HG02970 (cell line): ENCODE measurements at regions not wholly inside any gene's neighbourhood (a gene's known extent, or its start where the extent isn't known, plus 50 kb on each side); places are given as distances from the start of the nearest gene placed in this dataset.
"Not testable (repeated sequence)": the region's sequence is repeated elsewhere in the genome, so short reads cannot be mapped to it uniquely, and the experiment has no call there.

ENCODE experiments used
- ATAC-seq: cut with Tn5 transposase; IDR thresholded peaks from one replicate; pipeline ENCODE4 v1.9.1; 2021; ENCODE audit warnings: mild to moderate bottlenecking, moderate library complexity, moderate number of reproducible peaks; ENCODE audit not compliant: unreplicated experiment, low FRiP score

DNA sequence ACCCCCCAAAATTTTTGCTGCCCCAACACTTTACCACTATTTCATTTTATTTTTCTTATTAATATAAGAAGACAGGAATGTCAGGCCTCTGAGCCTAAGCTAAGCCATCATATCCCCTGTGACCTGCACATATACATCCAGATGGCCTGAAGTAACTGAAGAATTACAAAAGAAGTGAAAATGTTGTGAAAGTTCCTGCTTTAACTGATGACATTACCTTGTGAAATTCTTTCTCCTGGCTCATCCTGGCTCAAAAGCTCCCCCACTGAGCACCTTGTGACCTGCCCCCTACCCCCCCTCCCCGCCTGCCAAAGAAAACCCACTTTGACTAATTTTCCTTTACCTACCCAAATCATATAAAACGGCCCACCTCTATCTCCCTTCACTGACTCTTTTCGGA lies 200.3 kb upstream of the FKBP1C start:
- not testable (repeated sequence) for ATAC-seq

DNA sequence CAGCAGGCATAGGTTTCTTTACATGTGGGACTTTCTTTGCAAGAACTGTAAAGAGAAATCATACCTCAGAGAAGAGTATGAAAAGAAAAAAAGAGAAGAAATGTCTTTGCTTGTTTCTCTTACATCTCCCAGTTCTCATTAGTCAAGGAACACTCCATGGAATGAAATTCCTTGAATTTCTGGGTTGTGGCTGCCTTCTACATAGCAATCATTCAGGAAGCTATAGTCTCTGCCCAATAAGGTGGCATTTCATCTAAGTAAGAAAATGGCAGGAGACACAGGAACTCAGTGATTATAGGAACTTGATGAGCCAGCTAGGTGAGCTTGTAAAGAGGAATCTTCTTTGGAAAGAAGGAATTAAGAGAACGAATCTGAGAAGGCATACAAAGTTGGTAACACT lies 197.0 kb upstream of the FKBP1C start:
- ATAC-seq: no peak

DNA sequence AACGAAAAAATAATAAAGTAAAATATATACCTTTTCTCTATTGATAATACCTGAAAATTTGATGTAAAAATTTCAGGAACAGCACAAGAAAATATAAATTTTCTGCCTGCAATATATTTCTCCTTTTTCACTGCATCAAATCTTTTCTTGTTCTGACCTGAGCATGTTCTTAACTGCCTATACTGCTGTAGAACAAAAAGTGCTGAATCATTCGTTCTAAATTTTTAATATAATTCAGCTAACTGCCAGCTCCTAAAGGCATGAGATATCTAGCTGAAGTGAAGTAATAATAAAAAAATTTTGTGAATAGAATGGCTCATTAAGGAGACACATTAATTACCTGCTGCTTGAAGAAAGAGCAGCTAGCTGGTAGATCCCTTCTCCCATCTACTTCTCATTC lies 188.6 kb upstream of the FKBP1C start:
- ATAC-seq: no peak

DNA sequence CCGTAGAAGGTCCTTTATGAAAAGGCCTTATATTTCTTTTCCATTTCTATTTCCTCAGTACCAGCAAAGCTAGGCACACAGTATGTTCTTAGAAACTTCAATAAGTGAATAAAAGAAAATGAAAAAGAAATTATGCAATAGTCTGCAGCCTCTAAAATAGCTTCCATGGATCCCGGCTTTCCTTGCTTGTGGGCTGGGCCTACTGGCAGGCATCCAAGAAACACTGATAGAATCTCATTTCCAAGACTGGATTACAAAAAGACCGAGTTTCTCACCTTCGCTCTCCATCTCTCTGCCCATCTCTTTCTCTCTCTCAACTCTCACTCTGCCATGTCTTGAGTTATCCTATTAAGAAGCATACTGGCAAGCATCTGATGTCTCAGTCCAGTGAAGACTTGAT lies 187.5 kb upstream of the FKBP1C start:
- no peak for ATAC-seq

DNA sequence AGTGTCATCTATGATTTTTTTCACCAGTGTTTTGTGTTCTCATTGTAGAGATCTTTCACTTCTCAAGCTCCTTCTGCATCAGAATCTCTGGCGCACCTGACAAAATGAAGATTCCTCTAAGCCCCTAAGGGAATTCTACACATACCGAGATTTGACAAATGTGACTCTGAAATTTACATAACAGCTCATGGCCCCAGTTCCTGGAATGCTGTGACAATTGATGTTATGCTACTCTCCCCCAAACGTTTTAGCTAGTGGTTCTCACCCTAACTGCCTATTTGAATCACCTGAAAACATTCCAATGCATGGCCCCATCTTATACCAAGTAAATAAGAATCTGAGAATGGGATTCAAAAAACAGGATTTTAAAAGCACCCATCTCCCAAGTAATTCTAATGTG lies 162.1 kb upstream of the FKBP1C start:
- ATAC-seq: no peak

DNA sequence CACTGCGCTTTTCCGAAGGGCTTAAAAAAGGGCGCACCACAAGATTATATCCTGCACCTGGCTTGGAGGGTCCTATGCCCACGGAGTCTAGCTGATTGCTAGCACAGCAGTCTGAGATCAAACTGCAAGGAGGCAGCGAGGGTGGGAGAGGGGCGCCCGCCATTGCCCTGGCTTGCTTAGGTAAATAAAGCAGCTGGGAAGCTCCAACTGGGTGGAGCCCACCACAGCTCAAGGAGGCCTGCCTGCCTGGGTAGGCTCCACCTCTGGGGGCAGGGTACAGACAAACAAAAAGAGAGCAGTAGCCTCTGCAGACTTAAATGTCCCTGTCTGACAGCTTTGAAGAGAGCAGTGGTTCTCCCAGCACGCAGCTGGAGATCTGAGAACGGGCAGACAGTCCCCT lies 158.1 kb upstream of the FKBP1C start:
- not testable (repeated sequence) for ATAC-seq

DNA sequence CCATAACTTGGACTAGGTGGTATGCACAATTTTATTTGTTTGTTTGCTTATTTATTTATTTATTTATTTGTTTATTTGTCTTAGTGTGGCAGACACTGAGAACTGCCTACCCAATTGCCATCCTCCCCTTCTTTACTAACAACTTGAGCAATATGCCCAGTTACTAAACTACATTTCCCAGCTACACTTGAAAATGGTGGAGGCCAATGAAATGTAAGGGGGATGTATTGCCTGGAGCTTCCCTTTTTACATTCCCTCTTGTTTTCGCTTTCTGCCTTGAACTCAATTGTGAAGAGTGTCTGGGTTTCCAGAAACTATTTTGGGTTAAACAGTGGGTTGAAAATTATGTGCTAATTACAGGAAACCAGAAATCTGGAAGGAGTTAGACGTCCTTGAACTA lies 152.7 kb upstream of the FKBP1C start:
- no peak for ATAC-seq

DNA sequence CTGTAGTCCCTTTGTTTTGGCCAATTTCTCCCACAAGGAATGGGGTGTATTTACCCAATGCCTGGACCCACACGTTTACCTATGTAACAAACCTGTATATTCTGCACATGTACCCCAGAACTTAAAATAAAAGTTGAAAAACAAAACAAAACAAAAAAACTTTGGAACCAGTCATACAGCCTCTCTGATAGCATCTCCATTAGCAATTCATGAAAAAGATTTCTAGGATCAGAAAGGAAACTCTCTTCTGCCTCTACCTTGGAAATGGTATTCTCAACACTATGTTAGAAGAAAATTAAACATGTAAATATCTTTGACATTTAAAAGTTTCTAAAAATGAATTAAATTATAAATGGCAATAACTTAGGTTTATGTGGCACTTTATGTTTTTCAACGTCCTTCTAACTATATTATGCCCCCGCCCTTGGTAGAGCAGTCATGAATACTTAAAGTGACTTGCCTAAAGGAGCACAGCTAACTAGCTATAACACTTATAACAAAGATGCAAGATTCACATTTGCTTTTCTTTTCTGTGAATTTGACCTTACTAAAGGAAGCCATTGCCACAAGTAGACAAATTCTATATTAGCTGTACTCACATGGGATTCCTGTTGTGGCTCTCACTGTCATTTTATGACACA lies 147.5 kb upstream of the FKBP1C start:
- ATAC-seq: no peak

DNA sequence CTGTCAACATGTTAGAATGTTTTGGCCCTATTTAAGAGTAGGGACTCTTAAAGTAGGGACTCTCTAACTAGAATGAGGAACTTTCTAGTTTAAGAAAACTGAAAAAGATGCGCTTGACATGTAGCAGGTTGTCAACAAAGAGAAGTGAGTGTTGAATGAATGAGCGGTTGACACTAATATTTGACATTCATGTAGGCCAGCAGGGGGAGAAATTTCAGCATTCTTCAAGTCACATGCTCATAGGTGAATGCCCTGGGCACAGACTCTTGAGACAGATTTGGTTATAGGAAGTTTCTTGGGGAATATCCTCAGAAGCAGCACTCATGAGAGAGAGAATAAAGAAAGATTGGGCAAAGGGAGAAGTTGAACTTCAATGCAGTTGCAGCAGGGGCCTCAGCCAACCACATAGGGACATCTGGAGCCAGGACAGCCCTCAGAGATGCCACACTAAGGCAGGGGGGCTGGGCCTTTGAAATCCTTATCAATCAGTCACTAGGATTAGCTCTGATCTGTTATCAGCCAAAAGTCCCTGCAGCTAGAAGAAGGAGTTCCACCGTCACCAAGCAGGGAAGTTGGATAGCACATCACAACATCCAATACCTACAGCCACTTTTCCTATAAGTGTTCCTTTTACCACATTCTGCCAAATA lies 145.1 kb upstream of the FKBP1C start:
- peak; percentile 69 for ATAC-seq

DNA sequence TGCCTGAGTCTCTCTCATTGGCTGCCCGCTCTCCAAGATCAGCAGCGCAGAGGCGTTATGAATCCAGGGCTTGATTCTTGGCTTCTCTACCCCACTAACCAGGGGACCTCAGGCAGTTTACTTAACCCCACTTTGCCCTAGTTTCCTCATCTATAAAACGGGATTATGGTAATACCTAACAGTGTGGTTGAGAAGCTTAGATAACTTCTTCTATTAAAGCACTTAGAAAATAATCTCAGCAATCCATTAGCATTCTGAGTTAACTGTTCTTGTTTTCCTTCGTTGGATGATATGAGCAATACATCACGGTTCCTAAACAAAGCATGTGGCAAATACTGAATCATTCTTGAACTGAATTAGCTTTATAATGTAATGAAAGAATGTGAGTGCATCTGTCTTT lies 116.3 kb upstream of the FKBP1C start:
- no peak for ATAC-seq

DNA sequence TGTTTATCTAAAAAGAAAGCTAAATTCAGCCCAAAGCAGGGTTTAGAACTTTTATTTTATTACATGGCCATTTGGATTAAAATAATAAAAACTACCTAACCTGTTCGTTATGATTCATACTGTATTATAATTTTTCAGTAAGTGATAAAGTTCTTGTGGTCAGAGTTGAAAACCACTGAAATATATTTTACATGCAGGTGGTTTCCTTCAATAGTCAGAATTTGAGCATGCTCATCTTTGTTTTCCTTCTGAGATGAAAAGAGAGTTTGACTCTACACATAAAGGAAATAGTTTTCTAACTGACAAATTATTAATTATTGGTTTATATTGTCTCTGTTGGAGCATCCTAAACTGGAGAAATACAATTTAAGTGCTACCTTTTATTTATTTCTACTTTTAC lies 114.0 kb upstream of the FKBP1C start:
- peak; percentile 64 for ATAC-seq

DNA sequence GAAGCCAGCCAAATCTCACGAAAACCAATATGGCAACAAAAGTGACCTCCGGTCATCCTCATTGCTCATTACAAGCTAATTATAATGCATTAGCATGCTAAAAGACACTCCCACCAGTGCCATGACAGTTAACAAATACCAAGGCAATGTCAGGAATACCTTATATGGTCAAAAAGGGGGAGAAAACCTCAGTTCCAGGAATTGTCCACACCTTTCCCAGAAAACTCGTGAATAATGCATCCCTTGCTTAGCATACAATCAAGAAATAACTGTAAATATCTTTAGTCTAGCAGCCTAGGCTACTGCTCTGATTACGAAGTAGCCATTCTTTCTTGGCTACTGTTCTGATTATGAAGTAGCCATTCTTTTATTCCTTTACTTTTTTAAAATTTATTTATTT lies 112.5 kb upstream of the FKBP1C start:
- no peak for ATAC-seq

DNA sequence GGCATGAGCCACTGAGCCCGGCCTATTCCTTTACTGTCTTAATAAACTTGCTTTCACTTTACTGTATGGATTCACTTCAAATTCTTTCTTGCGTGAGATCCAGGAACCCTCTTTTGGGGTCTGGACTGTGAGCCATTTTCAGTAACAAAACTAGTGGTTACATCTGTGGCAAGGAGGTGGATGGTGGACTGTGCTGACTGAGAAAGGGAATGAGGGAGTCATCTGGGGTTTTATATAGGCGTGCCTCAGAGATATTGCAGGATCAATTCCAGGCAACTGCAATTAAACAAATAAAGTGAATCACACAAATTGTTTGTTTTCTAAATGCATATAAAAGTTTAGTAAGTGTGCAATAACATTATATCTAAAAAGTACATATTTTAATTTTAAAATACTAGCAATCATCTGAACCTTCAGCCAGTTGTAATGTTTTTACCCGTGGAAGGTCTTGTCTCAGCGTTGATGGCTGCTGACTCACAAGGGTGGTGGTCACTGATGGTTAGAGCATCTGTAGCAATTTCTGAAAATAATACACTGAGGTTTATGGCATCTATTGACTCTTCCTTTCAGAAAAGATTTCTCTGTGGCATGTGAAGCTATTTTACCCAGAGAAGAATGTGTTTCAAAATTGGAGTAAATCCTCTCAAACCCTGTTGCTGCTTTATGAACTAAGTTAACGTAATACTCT lies 111.4 kb upstream of the FKBP1C start:
- ATAC-seq: no peak

DNA sequence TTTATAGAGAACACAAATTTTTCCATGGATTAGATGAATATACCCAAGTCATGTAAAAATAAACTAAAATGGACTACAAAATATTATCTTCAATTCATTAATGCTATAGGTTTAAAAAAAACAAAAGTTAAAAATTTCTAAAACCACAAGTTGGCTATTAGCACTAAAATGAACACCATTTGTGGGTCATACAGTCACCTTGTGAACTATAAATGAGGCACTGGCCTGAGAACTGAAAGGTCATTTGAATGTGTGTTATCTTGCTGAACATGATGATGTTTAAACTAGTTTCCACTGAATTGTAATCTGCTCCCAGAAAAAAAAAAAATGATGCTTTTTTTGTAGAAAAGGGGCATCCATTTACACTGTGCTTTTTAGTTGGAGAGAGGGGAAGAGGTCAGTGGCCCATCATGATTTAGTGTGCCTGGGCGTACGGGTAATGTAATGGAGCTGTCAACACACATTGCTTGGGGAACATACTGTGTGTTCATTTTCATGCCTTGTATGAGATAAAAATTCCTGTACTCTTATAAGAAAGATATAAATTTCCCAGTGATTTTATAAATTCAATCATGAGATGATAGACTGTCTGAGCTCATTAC lies 96.6 kb upstream of the FKBP1C start:
- ATAC-seq: no peak

DNA sequence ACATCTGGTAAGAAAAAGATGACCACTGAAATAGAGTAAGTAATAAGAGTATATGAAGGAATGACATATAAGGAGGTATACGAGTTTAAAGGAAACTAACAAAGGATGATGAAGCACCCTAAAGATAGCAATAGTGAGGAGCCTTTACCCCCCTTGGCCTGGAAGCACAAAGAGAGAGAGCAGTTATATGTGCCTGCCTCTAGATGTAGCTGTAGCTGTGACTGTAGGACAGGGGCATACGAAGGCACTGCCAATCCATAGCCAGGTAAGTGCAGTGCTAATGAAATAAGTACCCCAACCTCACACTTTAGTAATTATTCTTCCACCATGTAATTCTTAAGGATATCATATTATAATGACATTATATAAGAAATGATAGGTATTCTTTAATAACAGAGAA lies 90.1 kb upstream of the FKBP1C start:
- ATAC-seq: no peak

DNA sequence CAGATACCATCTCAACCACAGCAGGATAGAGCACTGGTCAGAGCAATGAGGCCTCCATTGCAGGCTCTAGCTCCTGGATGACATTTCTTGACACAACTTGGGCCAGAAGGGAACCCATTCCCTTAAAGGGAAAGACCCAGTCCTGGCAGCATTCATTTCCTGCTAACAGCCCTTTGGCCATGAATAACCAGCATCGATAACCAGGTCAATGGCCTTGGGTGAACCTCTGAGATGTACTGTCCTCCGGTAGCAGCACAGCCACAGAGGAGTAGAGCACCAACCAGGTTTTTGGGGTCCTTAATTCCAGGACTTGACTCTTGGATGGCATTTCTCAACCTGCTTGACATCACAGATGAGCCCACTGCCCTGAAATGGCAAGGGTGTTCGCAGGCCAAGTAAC lies 71.2 kb upstream of the FKBP1C start:
- no peak for ATAC-seq

DNA sequence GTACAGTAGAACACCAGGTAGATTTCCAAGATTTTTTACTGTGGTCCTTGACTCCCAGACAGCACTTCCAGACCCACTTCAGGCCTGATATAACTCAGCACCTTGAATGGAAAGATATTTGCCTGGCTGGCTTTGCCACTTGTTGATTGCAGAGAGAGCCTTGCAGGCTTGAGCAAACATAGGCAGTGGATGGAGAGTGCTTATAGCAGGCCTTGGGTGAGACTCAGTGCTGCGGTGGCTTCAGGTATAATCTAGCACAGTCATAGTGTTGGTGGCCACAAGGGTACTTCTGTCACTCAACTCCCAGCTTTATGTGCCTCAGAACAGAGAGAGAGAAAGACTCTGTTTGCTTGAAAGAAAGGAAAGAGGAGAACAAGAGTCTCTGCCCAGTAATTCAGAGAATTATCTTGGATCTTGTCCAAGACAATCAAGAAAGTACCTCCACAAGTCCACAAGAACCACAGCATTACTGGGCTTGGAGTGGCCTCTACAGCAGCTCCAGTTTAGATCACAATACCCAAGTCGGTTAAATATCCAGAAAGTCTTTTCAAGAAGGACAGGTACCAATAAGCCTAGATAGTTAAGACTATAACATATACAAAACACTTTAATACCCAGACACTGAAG lies 70.5 kb upstream of the FKBP1C start:
- no peak for ATAC-seq

DNA sequence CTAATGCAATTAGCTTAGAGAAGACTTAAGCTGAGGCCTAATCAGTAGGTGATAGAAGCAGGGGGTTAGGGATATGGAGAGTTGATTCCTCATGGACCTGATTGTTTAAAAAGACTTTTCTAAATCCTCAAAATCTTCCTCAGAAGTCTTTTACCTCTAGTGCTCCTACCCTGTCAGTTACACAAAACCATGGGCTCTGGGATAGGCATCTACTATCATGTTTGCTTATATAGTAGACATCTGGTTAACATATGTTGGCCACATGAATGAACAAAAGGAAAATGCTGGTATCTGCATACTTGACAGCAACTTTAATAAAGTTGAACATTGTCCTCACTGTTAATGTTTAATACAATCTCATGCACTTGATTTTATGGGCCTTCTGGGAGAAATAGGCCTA lies 61.5 kb upstream of the FKBP1C start:
- ATAC-seq: no peak

DNA sequence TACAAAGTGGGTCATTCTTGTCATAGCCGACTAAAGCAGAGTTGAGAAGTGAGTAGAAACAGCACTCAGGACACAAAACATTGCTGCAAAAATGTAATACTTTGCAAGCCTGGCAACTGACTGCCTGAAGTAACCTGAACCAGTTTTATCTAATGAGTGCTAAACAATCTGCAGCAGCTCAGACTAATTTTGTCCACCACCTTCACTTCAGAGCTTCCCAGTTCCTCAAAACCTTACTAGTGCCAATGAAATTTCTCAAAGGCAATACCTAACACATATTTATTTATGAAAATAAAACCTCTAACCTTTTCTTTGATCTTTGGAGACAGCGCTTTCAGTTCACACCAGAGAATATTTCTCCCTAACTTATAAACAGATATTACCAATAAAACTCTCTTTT lies 56.7 kb upstream of the FKBP1C start:
- ATAC-seq: no peak
